ENCODE measurements at regions not wholly inside any gene's neighbourhood (a gene's known extent, or its start where the extent isn't known, plus 50 kb on each side); places are given as distances from the start of the nearest gene placed in this dataset.

DNA sequence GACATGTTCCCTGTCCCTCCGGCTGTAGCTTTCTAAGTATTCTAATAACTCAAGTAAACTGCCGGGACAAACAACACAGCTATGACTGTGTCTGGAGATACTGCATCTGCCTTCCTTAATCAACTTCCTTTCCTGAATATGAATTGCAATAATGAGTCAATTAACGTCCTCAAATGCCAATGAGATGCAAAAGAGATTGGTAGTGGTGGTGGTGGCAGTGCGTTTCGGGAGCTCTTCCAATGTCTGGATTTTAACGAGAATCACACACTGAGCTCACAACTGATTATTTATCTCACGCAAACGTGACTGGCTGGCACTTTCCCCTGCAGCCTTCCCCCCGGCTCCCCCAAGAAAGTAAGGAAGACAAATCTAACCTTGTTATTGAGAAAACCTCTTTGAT lies 226.1 kb upstream of the GK2 start:
- TF ChIP-seq, protein P1, sequence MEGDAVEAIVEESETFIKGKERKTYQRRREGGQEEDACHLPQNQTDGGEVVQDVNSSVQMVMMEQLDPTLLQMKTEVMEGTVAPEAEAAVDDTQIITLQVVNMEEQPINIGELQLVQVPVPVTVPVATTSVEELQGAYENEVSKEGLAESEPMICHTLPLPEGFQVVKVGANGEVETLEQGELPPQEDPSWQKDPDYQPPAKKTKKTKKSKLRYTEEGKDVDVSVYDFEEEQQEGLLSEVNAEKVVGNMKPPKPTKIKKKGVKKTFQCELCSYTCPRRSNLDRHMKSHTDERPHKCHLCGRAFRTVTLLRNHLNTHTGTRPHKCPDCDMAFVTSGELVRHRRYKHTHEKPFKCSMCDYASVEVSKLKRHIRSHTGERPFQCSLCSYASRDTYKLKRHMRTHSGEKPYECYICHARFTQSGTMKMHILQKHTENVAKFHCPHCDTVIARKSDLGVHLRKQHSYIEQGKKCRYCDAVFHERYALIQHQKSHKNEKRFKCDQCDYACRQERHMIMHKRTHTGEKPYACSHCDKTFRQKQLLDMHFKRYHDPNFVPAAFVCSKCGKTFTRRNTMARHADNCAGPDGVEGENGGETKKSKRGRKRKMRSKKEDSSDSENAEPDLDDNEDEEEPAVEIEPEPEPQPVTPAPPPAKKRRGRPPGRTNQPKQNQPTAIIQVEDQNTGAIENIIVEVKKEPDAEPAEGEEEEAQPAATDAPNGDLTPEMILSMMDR (IDR thresholded peaks at IDR 0.05) = no peak
- TF ChIP-seq POLR2AphosphoS5 (IDR thresholded peaks at IDR 0.05; ENCODE audit: insufficient read depth in 1 of 2, low read depth in 1 of 2) = no peak
